Colonic mucosa (tissue), 4 donors: ENCODE measurements at regions not wholly inside any gene's neighbourhood (a gene's known extent, or its start where the extent isn't known, plus 50 kb on each side); places are given as distances from the start of the nearest gene placed in this dataset.

Experiments used
- DNase-seq: peaks from one replicate; pipeline ENCODE4 v3.0.0-alpha.2; 2020
- H3K27ac ChIP-seq: fragments of 200-600 bp; one replicate; pipeline ENCODE4 v1.8.0; 2021
- H3K27me3 ChIP-seq: fragments of 200-600 bp; one replicate; pipeline ENCODE4 v1.8.0; 2021
- H3K36me3 ChIP-seq: fragments of 200-600 bp; one replicate; pipeline ENCODE4 v1.8.0; 2021
- H3K4me1 ChIP-seq: fragments of 200-600 bp; one replicate; pipeline ENCODE4 v1.8.0; 2021; ENCODE audit warnings: mild to moderate bottlenecking
- H3K4me3 ChIP-seq: fragments of 200-600 bp; one replicate; pipeline ENCODE4 v1.8.0; 2021
- H3K9ac ChIP-seq, 2 donors: one replicate each; pipeline ENCODE4 v1.7.0; 2013; ENCODE audit warnings: control low read depth in 2 of 2, low read depth in 2 of 2, low read length in 2 of 2
- H3K9me3 ChIP-seq: fragments of 200-600 bp; one replicate; pipeline ENCODE4 v1.8.0; 2021
- intact Hi-C: fragments of 100-400 bp; cut with DNase I; formaldehyde crosslinking; loops from one replicate; pipeline ENCODE4 v1.14.1; 2022
- TF ChIP-seq, protein P1 (sequence below): fragments of 200-600 bp; IDR thresholded peaks from one replicate; pipeline ENCODE4 v1.8.0; 2022; ENCODE audit warnings: antibody characterized with exemption, mild to moderate bottlenecking
- donor health status: healthy.
- donor health status: DM: no; HTN: no; CAD: no.
- donor health status: DM: no; HTN: no; CAD: no.

DNA sequence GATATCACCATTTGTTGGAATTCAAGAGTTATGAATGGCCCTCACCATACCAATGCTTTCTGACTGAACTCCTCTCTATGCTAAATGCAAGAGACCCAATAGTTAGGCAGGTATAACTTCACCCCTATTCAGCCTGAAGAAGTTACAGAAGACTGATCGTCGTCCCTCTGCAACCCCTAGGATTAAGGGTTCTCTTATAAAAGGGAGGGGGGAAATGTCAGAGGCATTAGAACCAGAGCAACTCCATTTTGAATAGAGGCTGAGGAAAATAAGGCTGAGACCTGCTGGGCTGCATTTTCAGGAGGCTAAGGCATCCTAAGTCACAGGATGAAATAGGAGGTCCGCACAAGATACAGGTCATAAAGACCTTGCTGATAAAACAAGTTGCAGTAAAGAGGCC lies 494.3 kb downstream of the SPRY1 start:
- intact Hi-C loops = no loop called here
- Histone ChIP-seq H3K36me3 (no peaks in the 10 kb centered on the region), H3K27me3 (no peaks in the 10 kb centered on the region), H3K4me1 (no peaks in the 10 kb centered on the region), H3K27ac (no peak overlapping the region), H3K9me3 (no peaks in the 10 kb centered on the region), H3K4me3 (no peak overlapping the region), H3K9ac (no peak overlapping the region)
- TF ChIP-seq, protein P1, sequence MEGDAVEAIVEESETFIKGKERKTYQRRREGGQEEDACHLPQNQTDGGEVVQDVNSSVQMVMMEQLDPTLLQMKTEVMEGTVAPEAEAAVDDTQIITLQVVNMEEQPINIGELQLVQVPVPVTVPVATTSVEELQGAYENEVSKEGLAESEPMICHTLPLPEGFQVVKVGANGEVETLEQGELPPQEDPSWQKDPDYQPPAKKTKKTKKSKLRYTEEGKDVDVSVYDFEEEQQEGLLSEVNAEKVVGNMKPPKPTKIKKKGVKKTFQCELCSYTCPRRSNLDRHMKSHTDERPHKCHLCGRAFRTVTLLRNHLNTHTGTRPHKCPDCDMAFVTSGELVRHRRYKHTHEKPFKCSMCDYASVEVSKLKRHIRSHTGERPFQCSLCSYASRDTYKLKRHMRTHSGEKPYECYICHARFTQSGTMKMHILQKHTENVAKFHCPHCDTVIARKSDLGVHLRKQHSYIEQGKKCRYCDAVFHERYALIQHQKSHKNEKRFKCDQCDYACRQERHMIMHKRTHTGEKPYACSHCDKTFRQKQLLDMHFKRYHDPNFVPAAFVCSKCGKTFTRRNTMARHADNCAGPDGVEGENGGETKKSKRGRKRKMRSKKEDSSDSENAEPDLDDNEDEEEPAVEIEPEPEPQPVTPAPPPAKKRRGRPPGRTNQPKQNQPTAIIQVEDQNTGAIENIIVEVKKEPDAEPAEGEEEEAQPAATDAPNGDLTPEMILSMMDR = no peak
- no peak for DNase-seq

GRCh38 chr4:123891881-123892280 lies 495.3 kb downstream of the SPRY1 start:
- Histone ChIP-seq H3K27me3 (no peaks in the 10 kb centered on the region), H3K9ac (no peak overlapping the region), H3K9me3 (no peaks in the 10 kb centered on the region), H3K4me1 (no peaks in the 10 kb centered on the region), H3K27ac (no peak overlapping the region), H3K4me3 (no peak overlapping the region), H3K36me3 (no peaks in the 10 kb centered on the region)
- no peak for DNase-seq
- intact Hi-C loops = no loop called here
- TF ChIP-seq, protein P1 = no peak

GRCh38 chr4:123892368-123892976 lies 495.9 kb downstream of the SPRY1 start:
- TF ChIP-seq, protein P1 = no peak
- no peaks in the 10 kb centered on the region for H3K27me3 ChIP-seq
- H3K9me3 ChIP-seq = no peaks in the 10 kb centered on the region
- no peaks in the 10 kb centered on the region for H3K4me1 ChIP-seq
- no peak overlapping the region for H3K4me3 ChIP-seq
- no peak overlapping the region for H3K9ac ChIP-seq
- intact Hi-C loops = no loop called here
- no peak overlapping the region for H3K27ac ChIP-seq
- no peaks in the 10 kb centered on the region for H3K36me3 ChIP-seq
- DNase-seq = no peak

DNA sequence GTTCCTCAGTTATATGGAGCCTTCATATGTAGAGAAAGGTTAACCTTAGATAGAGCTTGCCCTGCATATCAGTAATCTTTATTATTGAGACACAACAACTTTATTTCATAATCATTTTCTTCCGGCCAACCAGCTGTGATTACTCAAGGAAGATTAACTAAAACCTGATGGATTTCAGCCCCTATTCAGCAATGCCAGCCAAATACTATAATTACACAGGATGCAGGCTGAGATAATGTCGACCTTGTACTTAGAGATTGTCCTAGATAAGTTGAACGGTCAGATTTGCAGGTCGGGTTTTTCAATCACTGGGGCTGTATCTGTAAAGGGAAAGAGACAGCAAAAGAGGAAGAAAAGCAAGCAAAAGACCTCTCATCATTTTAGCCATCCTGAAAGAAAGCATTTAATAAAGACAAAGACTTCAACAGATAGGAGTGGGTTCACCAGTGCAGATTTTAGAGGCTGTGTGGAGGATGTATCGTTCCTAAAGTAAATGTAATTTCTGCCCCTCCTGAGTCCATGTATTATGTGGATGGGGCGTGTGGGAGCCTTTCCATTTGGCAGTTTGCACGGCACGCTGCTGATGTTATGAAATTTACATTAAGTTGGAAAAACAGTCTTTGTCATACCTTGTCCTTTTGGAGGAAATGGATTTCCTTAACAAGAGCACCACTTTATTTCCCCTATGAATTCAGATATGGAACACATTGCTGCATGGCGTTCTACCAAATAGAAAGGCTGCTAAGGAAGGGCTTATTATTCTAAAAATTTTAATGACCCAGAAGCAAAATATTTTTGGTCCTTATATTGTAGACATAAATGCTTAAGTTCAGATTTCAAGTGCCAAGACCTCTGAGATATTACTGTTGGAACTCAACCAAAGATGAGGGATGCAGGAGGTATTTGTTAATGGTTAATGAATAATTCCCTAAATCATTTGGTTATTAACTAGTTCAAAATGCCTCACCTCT lies 496.7 kb downstream of the SPRY1 start:
- no peak overlapping the region for H3K27ac ChIP-seq
- no peaks in the 10 kb centered on the region for H3K4me1 ChIP-seq
- H3K27me3 ChIP-seq = no peaks in the 10 kb centered on the region
- no peaks in the 10 kb centered on the region for H3K9me3 ChIP-seq
- no peaks in the 10 kb centered on the region for H3K36me3 ChIP-seq
- TF ChIP-seq, protein P1 = no peak
- no peak overlapping the region for H3K4me3 ChIP-seq
- no peak overlapping the region for H3K9ac ChIP-seq
- intact Hi-C loops = no loop called here
- no peak for DNase-seq

DNA sequence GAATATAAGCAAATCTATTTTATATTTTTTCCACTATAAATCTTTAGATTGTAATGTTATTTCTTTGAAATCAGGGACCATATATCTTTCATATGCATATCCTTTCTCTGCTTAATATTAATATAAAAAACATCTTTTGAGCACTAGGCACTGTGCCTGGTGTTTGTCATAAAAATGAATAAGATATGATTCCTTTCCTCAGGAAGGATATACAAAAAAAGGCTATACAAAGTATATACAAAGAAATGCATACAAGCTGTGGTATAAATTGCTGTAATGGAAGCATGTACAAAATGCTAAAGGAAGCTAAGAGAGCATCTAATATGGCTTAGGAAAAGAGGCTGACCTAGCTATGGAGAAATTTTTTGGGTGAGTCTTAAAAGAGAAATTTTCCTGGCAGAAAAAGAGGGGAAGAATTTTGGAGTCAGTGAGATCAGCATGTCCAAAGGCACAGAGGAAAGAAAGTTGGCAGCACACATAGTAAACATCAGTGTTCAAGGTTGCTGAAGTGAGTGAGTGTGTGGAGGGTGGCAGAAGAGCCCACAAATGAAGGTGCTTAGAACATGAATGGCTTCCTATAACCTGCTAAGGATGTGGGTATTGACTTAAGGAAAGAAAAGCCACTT lies 500.0 kb downstream of the SPRY1 start:
- DNase-seq = no peak
- H3K4me3 ChIP-seq = no peak overlapping the region
- intact Hi-C loops = no loop called here
- TF ChIP-seq, protein P1 = no peak
- no peak overlapping the region for H3K9ac ChIP-seq
- no peaks in the 10 kb centered on the region for H3K36me3 ChIP-seq
- no peaks in the 10 kb centered on the region for H3K27me3 ChIP-seq
- H3K9me3 ChIP-seq = no peaks in the 10 kb centered on the region
- no peak overlapping the region for H3K27ac ChIP-seq
- no peaks in the 10 kb centered on the region for H3K4me1 ChIP-seq
